HEK293 (cell line): ENCODE measurements at regions not wholly inside any gene's neighbourhood (a gene's known extent, or its start where the extent isn't known, plus 50 kb on each side); places are given as distances from the start of the nearest gene placed in this dataset.
A peak's percentile ranks its signal among the peaks of the same experiment; 100 is the strongest.

Source experiments
- BCL11A ChIP-seq: fragments of 450-650 bp; formaldehyde crosslinking; IDR thresholded peaks from 2 replicates; pipeline ENCODE4 v1.5.1; 2016; ENCODE audit warnings: low read depth, missing biosample characterization, missing genetic modification characterization
- GLIS1 ChIP-seq: fragments of 450-650 bp; formaldehyde crosslinking; IDR thresholded peaks from 2 replicates; pipeline ENCODE4 v1.5.1; 2016; ENCODE audit warnings: missing biosample characterization, missing genetic modification characterization
- KLF7 ChIP-seq: fragments of 450-650 bp; formaldehyde crosslinking; IDR thresholded peaks from 2 replicates; pipeline ENCODE4 v1.5.1; 2016; ENCODE audit warnings: missing biosample characterization, missing genetic modification characterization, borderline replicate concordance
- KLF8 ChIP-seq: fragments of 450-650 bp; formaldehyde crosslinking; IDR thresholded peaks from 2 replicates; pipeline ENCODE4 v1.5.1; 2016; ENCODE audit warnings: missing biosample characterization, missing genetic modification characterization
- PRDM10 ChIP-seq: fragments of 450-650 bp; formaldehyde crosslinking; IDR thresholded peaks from 2 replicates; pipeline ENCODE4 v1.5.1; 2016; ENCODE audit warnings: missing biosample characterization, missing genetic modification characterization
- RBAK ChIP-seq: fragments of 450-650 bp; formaldehyde crosslinking; IDR thresholded peaks from 2 replicates; pipeline ENCODE4 v1.5.1; 2016; ENCODE audit warnings: missing biosample characterization, missing genetic modification characterization
- REPIN1 ChIP-seq: fragments of 450-650 bp; formaldehyde crosslinking; IDR thresholded peaks from 2 replicates; pipeline ENCODE4 v1.5.1; 2017; ENCODE audit warnings: missing biosample characterization, missing genetic modification characterization, low read depth
- SCRT2 ChIP-seq: fragments of 450-650 bp; formaldehyde crosslinking; IDR thresholded peaks from 2 replicates; pipeline ENCODE4 v1.5.1; 2016; ENCODE audit warnings: missing biosample characterization, missing genetic modification characterization
- ZBTB1 ChIP-seq: fragments of 450-650 bp; formaldehyde crosslinking; IDR thresholded peaks from 2 replicates; pipeline ENCODE4 v1.5.1; 2016; ENCODE audit warnings: missing biosample characterization, missing genetic modification characterization
- ZBTB10 ChIP-seq: fragments of 450-650 bp; formaldehyde crosslinking; IDR thresholded peaks from 2 replicates; pipeline ENCODE4 v1.5.1; 2016; ENCODE audit warnings: missing biosample characterization, missing genetic modification characterization
- ZBTB11 ChIP-seq: fragments of 450-650 bp; formaldehyde crosslinking; conservative IDR thresholded peaks from 2 replicates; pipeline ENCODE4 v1.5.1; 2016; ENCODE audit warnings: low read depth, missing biosample characterization, missing genetic modification characterization
- ZBTB20 ChIP-seq: fragments of 450-650 bp; formaldehyde crosslinking; IDR thresholded peaks from 2 replicates; pipeline ENCODE4 v1.5.1; 2016; ENCODE audit warnings: missing biosample characterization, missing genetic modification characterization
- ZFHX2 ChIP-seq: fragments of 450-650 bp; formaldehyde crosslinking; conservative IDR thresholded peaks from 2 replicates; pipeline ENCODE4 v1.5.1; 2016; ENCODE audit warnings: missing biosample characterization, missing genetic modification characterization
- ZFP3 ChIP-seq: fragments of 450-650 bp; formaldehyde crosslinking; IDR thresholded peaks from 2 replicates; pipeline ENCODE4 v1.5.1; 2016; ENCODE audit warnings: low read depth, missing biosample characterization, missing genetic modification characterization
- ZFP37 ChIP-seq: fragments of 450-650 bp; formaldehyde crosslinking; IDR thresholded peaks from 2 replicates; pipeline ENCODE4 v1.5.1; 2016; ENCODE audit warnings: missing biosample characterization, missing genetic modification characterization
- ZFP41 ChIP-seq: fragments of 450-650 bp; formaldehyde crosslinking; IDR thresholded peaks from 2 replicates; pipeline ENCODE4 v1.5.1; 2016; ENCODE audit warnings: missing biosample characterization, missing genetic modification characterization, borderline replicate concordance
- ZNF114 ChIP-seq: fragments of 450-650 bp; formaldehyde crosslinking; IDR thresholded peaks from 2 replicates; pipeline ENCODE4 v1.5.0; 2017; ENCODE audit warnings: missing biosample characterization, missing genetic modification characterization
- ZNF211 ChIP-seq: fragments of 450-650 bp; formaldehyde crosslinking; IDR thresholded peaks from 2 replicates; pipeline ENCODE4 v1.5.1; 2016; ENCODE audit warnings: low read depth, missing biosample characterization, missing genetic modification characterization
- ZNF274 ChIP-seq, 2 experiments: fragments of 200-500 bp in 1 of 2; fragments of 450-650 bp in 1 of 2; sonication (Bioruptor generic) in 1 of 2; formaldehyde crosslinking in 1 of 2; IDR thresholded peaks; 2 replicates each; pipeline versions ENCODE4 v1.5.1 to v1.6.1; 2014 to 2016; ENCODE audit warnings: borderline replicate concordance in 1 of 2, inconsistent platforms in 1 of 2, low read length in 1 of 2, missing biosample characterization in 1 of 2, missing genetic modification characterization in 1 of 2
- ZNF341 ChIP-seq: fragments of 450-650 bp; formaldehyde crosslinking; IDR thresholded peaks from 2 replicates; pipeline ENCODE4; 2016; ENCODE audit warnings: low read depth, missing biosample characterization, missing genetic modification characterization
- ZNF416 ChIP-seq: fragments of 450-650 bp; formaldehyde crosslinking; IDR thresholded peaks from 2 replicates; pipeline ENCODE4 v1.5.1; 2016; ENCODE audit warnings: missing biosample characterization, missing genetic modification characterization
- ZNF501 ChIP-seq: fragments of 450-650 bp; formaldehyde crosslinking; IDR thresholded peaks from 2 replicates; pipeline ENCODE4 v1.5.1; 2016; ENCODE audit warnings: missing biosample characterization, missing genetic modification characterization
- ZNF513 ChIP-seq: fragments of 450-650 bp; IDR thresholded peaks from 2 replicates; pipeline ENCODE4 v1.5.1; 2018; ENCODE audit warnings: missing biosample characterization, missing genetic modification characterization
- ZNF548 ChIP-seq: fragments of 450-650 bp; formaldehyde crosslinking; IDR thresholded peaks from 2 replicates; pipeline ENCODE4 v1.5.1; 2016; ENCODE audit warnings: missing biosample characterization, missing genetic modification characterization
- ZNF549 ChIP-seq: fragments of 450-650 bp; IDR thresholded peaks from 2 replicates; pipeline ENCODE4 v1.5.1; 2018; ENCODE audit warnings: missing biosample characterization, missing genetic modification characterization, mild to moderate bottlenecking, inconsistent platforms, moderate library complexity
- ZNF624 ChIP-seq: fragments of 450-650 bp; formaldehyde crosslinking; IDR thresholded peaks from 2 replicates; pipeline ENCODE4 v1.5.1; 2017; ENCODE audit warnings: missing biosample characterization, missing genetic modification characterization
- ZNF704 ChIP-seq: fragments of 450-650 bp; formaldehyde crosslinking; IDR thresholded peaks from 2 replicates; pipeline ENCODE4 v1.5.1; 2016; ENCODE audit warnings: missing biosample characterization, missing genetic modification characterization
- ZNF792 ChIP-seq: fragments of 450-650 bp; formaldehyde crosslinking; IDR thresholded peaks from 2 replicates; pipeline ENCODE4 v1.5.1; 2016; ENCODE audit warnings: missing biosample characterization, missing genetic modification characterization
- ZSCAN30 ChIP-seq: fragments of 450-650 bp; IDR thresholded peaks from 2 replicates; pipeline ENCODE4 v1.5.1; 2018; ENCODE audit warnings: missing biosample characterization, mild to moderate bottlenecking, missing genetic modification characterization, moderate library complexity

GRCh38 chr10:35821339-35821911 is 179.3 kb upstream of the FZD8 start (continued):
- TF ChIP-seq ZBTB10 (tag by site-specific recombination) (no peak), ZNF624 (tag by site-specific recombination) (no peak), BCL11A (no peak), ZNF549 (tag by site-specific recombination) (no peak), PRDM10 (tag by site-specific recombination) (peak; percentile 49), ZNF501 (tag by site-specific recombination) (no peak), ZBTB11 (tag by site-specific recombination) (no peak), RBAK (tag by site-specific recombination) (no peak), ZNF274 (IDR thresholded peaks at IDR 0.05; ENCODE audit: low read length) (no peak), ZNF274 (tag by site-specific recombination; IDR thresholded peaks at IDR 0.05; ENCODE audit: borderline replicate concordance) (no peak), ZFP41 (tag by site-specific recombination) (no peak), ZNF513 (no peak), ZBTB1 (tag by site-specific recombination) (no peak), ZNF792 (tag by site-specific recombination) (no peak), REPIN1 (tag by site-specific recombination) (no peak), ZBTB20 (tag by site-specific recombination) (peak; percentile 75), ZSCAN30 (tag by site-specific recombination) (no peak), ZNF341 (peak; percentile 98), ZNF416 (tag by site-specific recombination) (no peak), ZNF114 (no peak), KLF7 (tag by site-specific recombination) (no peak), ZFHX2 (tag by site-specific recombination) (no peak), ZFP37 (tag by site-specific recombination) (no peak), SCRT2 (tag by site-specific recombination) (peak; percentile 94), GLIS1 (peak; percentile 91), KLF8 (tag by site-specific recombination) (peak; percentile 67), ZFP3 (tag by site-specific recombination) (no peak), ZNF548 (tag by site-specific recombination) (no peak), ZNF704 (tag by site-specific recombination) (no peak), ZNF211 (tag by site-specific recombination) (no peak)
